CD14-positive monocyte (primary cell): ENCODE measurements at regions not wholly inside any gene's neighbourhood (a gene's known extent, or its start where the extent isn't known, plus 50 kb on each side); places are given as distances from the start of the nearest gene placed in this dataset.

Experiments used
- DNase-seq, 3 donors: peaks; one replicate each; pipeline ENCODE4 v3.0.0-alpha.2; 2011 to 2022
- H2AFZ ChIP-seq: 2 replicates; pipeline ENCODE4 v1.6.0; 2012; ENCODE audit warnings: mild to moderate bottlenecking, low read depth, low read length, inconsistent platforms; ENCODE audit not compliant: insufficient read depth, poor library complexity, severe bottlenecking
- H3K27ac ChIP-seq, 2 donors: 1 replicate in 1 of 2; 2 replicates in 1 of 2; pipeline ENCODE4 v1.5.1; 2012 to 2013; ENCODE audit warnings: low read length in 2 of 2, control low read depth in 1 of 2, inconsistent platforms in 1 of 2, low read depth in 1 of 2, mild to moderate bottlenecking in 1 of 2
- H3K27me3 ChIP-seq, 2 donors: one replicate each; pipeline versions ENCODE4 v1.6.0 to v1.6.1; 2011 to 2013; ENCODE audit warnings: low read length in 2 of 2; ENCODE audit not compliant: control insufficient read depth in 2 of 2, insufficient read depth in 2 of 2
- H3K36me3 ChIP-seq, 2 donors: replicated peaks in 1 of 2; 1 replicate in 1 of 2; 2 replicates in 1 of 2; pipeline versions ENCODE4 v1.5.1 to v1.6.1; 2012 to 2013; ENCODE audit warnings: low read length in 2 of 2, control low read depth in 1 of 2, inconsistent platforms in 1 of 2, mild to moderate bottlenecking in 1 of 2; ENCODE audit not compliant: insufficient read depth in 2 of 2, control insufficient read depth in 1 of 2
- H3K4me1 ChIP-seq, 2 donors: 1 replicate in 1 of 2; 2 replicates in 1 of 2; pipeline versions ENCODE4 v1.5.1 to v1.6.1; 2012 to 2013; ENCODE audit warnings: low read length in 2 of 2, control low read depth in 1 of 2, inconsistent platforms in 1 of 2, mild to moderate bottlenecking in 1 of 2, moderate library complexity in 1 of 2; ENCODE audit not compliant: insufficient read depth in 2 of 2, control insufficient read depth in 1 of 2
- H3K4me2 ChIP-seq: replicated peaks from 2 replicates; pipeline ENCODE3; 2012; ENCODE audit warnings: low read length, moderate library complexity, mild to moderate bottlenecking; ENCODE audit not compliant: poor library complexity, severe bottlenecking; ENCODE audit errors: extremely low read depth
- H3K4me3 ChIP-seq, 3 experiments: fragments of 200-600 bp in 1 of 3; sonication (generic) in 1 of 3; replicated peaks in 1 of 3; 1 replicate in 2 of 3; 2 replicates in 1 of 3; pipeline ENCODE4 v1.5.1; 2011 to 2013; ENCODE audit warnings: low read length in 3 of 3, mild to moderate bottlenecking in 3 of 3, control low read depth in 2 of 3, low read depth in 2 of 3, inconsistent platforms in 1 of 3, moderate library complexity in 1 of 3
- H3K79me2 ChIP-seq: 2 replicates; pipeline ENCODE4 v1.6.0; 2012; ENCODE audit warnings: mild to moderate bottlenecking, control low read depth, inconsistent platforms, low read length, moderate library complexity; ENCODE audit not compliant: insufficient read depth
- H3K9ac ChIP-seq: 2 replicates; pipeline ENCODE4 v1.6.0; 2017; ENCODE audit warnings: low read length, mild to moderate bottlenecking; ENCODE audit not compliant: insufficient read depth, poor library complexity, severe bottlenecking
- H3K9me3 ChIP-seq, 2 donors: replicated peaks in 1 of 2; 1 replicate in 1 of 2; 2 replicates in 1 of 2; pipeline versions ENCODE4 v1.5.1 to v1.6.1; 2012 to 2013; ENCODE audit warnings: low read length in 2 of 2, control low read depth in 1 of 2; ENCODE audit not compliant: control insufficient read depth in 1 of 2, insufficient read depth in 1 of 2
- H4K20me1 ChIP-seq: 2 replicates; pipeline ENCODE4 v1.6.0; 2012; ENCODE audit warnings: mild to moderate bottlenecking, low read length, control low read depth, moderate library complexity; ENCODE audit not compliant: insufficient read depth
- H3K27ac Mint-ChIP-seq, 7 donors: one replicate each; pipeline ENCODE4 v1.8.0; 2020; ENCODE audit warnings: mild to moderate bottlenecking in 7 of 7, mixed read lengths in 7 of 7, moderate library complexity in 6 of 7, inconsistent platforms in 2 of 7
- H3K27me3 Mint-ChIP-seq, 3 donors: one replicate each; pipeline ENCODE4 v1.8.0; 2021 to 2022; ENCODE audit warnings: low read depth in 3 of 3, mild to moderate bottlenecking in 3 of 3, mixed read lengths in 3 of 3, moderate library complexity in 3 of 3, inconsistent platforms in 1 of 3
- H3K36me3 Mint-ChIP-seq, 2 donors: one replicate each; pipeline ENCODE4 v1.8.0; 2020; ENCODE audit warnings: mixed read lengths in 2 of 2, inconsistent platforms in 1 of 2, mild to moderate bottlenecking in 1 of 2
- H3K4me1 Mint-ChIP-seq: one replicate; pipeline ENCODE4 v1.8.0; 2020; ENCODE audit warnings: mild to moderate bottlenecking, mixed read lengths
- H3K4me3 Mint-ChIP-seq, 2 donors: one replicate each; pipeline ENCODE4 v1.8.0; 2020; ENCODE audit warnings: mild to moderate bottlenecking in 2 of 2, mixed read lengths in 2 of 2, moderate library complexity in 1 of 2
- H3K9me3 Mint-ChIP-seq, 7 donors: one replicate each; pipeline ENCODE4 v1.8.0; 2020 to 2022; ENCODE audit warnings: mixed read lengths in 7 of 7, mild to moderate bottlenecking in 6 of 7, moderate library complexity in 6 of 7, inconsistent platforms in 2 of 7
- CTCF ChIP-seq: fragments of 200-600 bp; IDR thresholded peaks from one replicate; pipeline ENCODE4 v1.8.0; 2022; ENCODE audit warnings: antibody characterized with exemption, mild to moderate bottlenecking
- WGBS: methylation state at CpG from one replicate; pipeline ENCODE4 v1.1.5; 2013; ENCODE audit warnings: missing lambda C conversion rate; ENCODE audit not compliant: insufficient coverage; 5-methylcytosine and 5-hydroxymethylcytosine counted together
- intact Hi-C, 2 donors: fragments of 100-400 bp; cut with micrococcal nuclease; formaldehyde crosslinking; loops; one replicate each; pipeline versions ENCODE4 v1.15.0 to v1.15.1; 2023

GRCh38 chr5:125012727-125013451 is 266.4 kb upstream of the ZNF608 start:
- Histone ChIP-seq H3K4me2 (no peak overlapping the region), H3K79me2 (no peaks in the 10 kb centered on the region), H3K9ac (no peak overlapping the region), H3K27ac (no peak overlapping the region), H3K4me3 (no peak overlapping the region), H4K20me1 (no peaks in the 10 kb centered on the region), H3K27me3 (no peaks in the 10 kb centered on the region), H2AFZ (no peak overlapping the region), H3K36me3 (no peaks in the 10 kb centered on the region), H3K4me1 (no peaks in the 10 kb centered on the region), H3K9me3 (no peaks in the 10 kb centered on the region)
- WGBS: 84% methylated on average over 5 of the region's 7 CpGs
- TF ChIP-seq CTCF: no peak
- no peaks in the 10 kb centered on the region for H3K36me3 Mint-ChIP-seq
- no peak overlapping the region for H3K27ac Mint-ChIP-seq
- no peak for DNase-seq
- peaks cover 0 to 2% (median 0%) of the 10 kb centered on the region in 7 donors for H3K9me3 Mint-ChIP-seq
- intact Hi-C loops: no loop called here
- H3K4me3 Mint-ChIP-seq: no peak overlapping the region
- H3K4me1 Mint-ChIP-seq: no peaks in the 10 kb centered on the region
- peaks cover 0 to 4% (median 0%) of the 10 kb centered on the region in 3 donors for H3K27me3 Mint-ChIP-seq

GRCh38 chr5:125014202-125014601 is 267.8 kb upstream of the ZNF608 start:
- Mint-ChIP-seq H3K36me3 (no peaks in the 10 kb centered on the region), H3K9me3 (peaks cover 0 to 2% (median 0%) of the 10 kb centered on the region in 7 donors), H3K4me1 (no peaks in the 10 kb centered on the region), H3K27ac (no peak overlapping the region), H3K27me3 (peaks cover 0 to 2% (median 0%) of the 10 kb centered on the region in 3 donors), H3K4me3 (no peak overlapping the region)
- Histone ChIP-seq H3K79me2 (no peaks in the 10 kb centered on the region), H3K4me2 (no peak overlapping the region), H3K27ac (no peak overlapping the region), H3K27me3 (no peaks in the 10 kb centered on the region), H3K9me3 (no peaks in the 10 kb centered on the region), H3K9ac (no peak overlapping the region), H4K20me1 (no peaks in the 10 kb centered on the region), H2AFZ (no peak overlapping the region), H3K4me3 (no peak overlapping the region), H3K4me1 (no peaks in the 10 kb centered on the region), H3K36me3 (no peaks in the 10 kb centered on the region)
- no peak for TF ChIP-seq CTCF
- no peak for DNase-seq
- WGBS: no CpG with 5 or more reads among the region's 1 CpG
- intact Hi-C loops: no loop called here
